ENCODE measurements at regions not wholly inside any gene's neighbourhood (a gene's known extent, or its start where the extent isn't known, plus 50 kb on each side); places are given as distances from the start of the nearest gene placed in this dataset.

DNA sequence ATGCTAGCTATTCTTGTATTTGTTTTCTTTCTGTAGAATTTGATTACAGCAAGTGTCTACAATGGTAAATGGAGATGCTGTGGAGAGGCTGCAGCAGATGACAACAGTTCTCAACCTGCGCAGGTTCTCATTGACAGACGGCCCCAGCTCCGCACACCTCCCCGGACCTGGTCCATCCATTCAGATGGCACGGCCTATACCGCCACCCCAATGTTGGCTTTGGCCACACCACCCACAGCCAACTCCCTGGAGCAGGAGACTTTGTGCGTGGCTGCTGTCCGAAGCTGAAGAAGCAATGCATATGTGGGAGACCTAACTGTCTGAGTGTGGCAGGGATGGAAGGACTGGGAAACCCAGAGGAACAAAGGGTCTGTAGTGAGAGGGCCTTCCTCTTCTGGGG, 116.4 kb upstream of the TCERG1L start:
- H3K4me2 ChIP-seq (ENCODE audit: insufficient read depth, low read length): no peak overlapping the region
- H3K27me3 ChIP-seq (ENCODE audit: control insufficient read depth in 2 of 2, insufficient read depth in 2 of 2, low read length in 2 of 2): no peaks in the 10 kb centered on the region
- no TSS peak for BruUV-seq (replicated peaks)
- FAIRE-seq (no peak), DNase-seq (ENCODE audit: low read depth, low spot score) (no peak)
- H3K4me1 ChIP-seq (ENCODE audit: control insufficient read depth, extremely low read depth, insufficient read depth, low read length): no peaks in the 10 kb centered on the region
- H3K36me3 ChIP-seq (ENCODE audit: control insufficient read depth in 2 of 2, extremely low read depth in 1 of 2, insufficient read depth in 2 of 2, low read length in 2 of 2): no peaks in the 10 kb centered on the region
- H4K20me1 ChIP-seq (replicated peaks; ENCODE audit: control insufficient read depth, extremely low read depth, insufficient read depth, low read length): no peaks in the 10 kb centered on the region
- ChIA-PET POLR2A (no interaction called here), CTCF (no interaction called here)
- intact Hi-C loops (cut with micrococcal nuclease): no loop called here
- H2AFZ ChIP-seq (ENCODE audit: low read depth, low read length): no peak overlapping the region
- dilution Hi-C loops (cut with MboI; ENCODE audit: extremely low pct_ligation_motif_present, low sequenced_read_pairs): no loop called here
- no peak for TF ChIP-seq MAX (IDR thresholded peaks at IDR 0.05; ENCODE audit: insufficient read depth, insufficient read length)
- no peak for TF ChIP-seq GATA2 (IDR thresholded peaks at IDR 0.05; ENCODE audit: insufficient read depth, insufficient read length, low read depth, low read length)
- no peak for TF ChIP-seq MYC (IDR thresholded peaks at IDR 0.05; ENCODE audit: low read depth, low read length)
- H3K9me3 ChIP-seq (replicated peaks; ENCODE audit: control insufficient read depth, insufficient read depth, low read length): peaks cover 13% of the 10 kb centered on the region
- no peaks in the 10 kb centered on the region for H3K79me2 ChIP-seq (ENCODE audit: control insufficient read depth, insufficient read depth, low read length)
- no peak overlapping the region for H3K9ac ChIP-seq (replicated peaks; ENCODE audit: extremely low read depth, insufficient read depth, low read length)
- no peaks in the 10 kb centered on the region for H3K9me1 ChIP-seq (replicated peaks; ENCODE audit: control insufficient read depth, extremely low read depth, insufficient read depth, low read length)
- no peak overlapping the region for H3K4me3 ChIP-seq (replicated peaks in 1 of 3; ENCODE audit: insufficient read depth in 1 of 3, low read depth in 1 of 3, low read length in 3 of 3)
- H3K27ac ChIP-seq (ENCODE audit: insufficient read depth, low read depth, low read length): no peak overlapping the region

DNA sequence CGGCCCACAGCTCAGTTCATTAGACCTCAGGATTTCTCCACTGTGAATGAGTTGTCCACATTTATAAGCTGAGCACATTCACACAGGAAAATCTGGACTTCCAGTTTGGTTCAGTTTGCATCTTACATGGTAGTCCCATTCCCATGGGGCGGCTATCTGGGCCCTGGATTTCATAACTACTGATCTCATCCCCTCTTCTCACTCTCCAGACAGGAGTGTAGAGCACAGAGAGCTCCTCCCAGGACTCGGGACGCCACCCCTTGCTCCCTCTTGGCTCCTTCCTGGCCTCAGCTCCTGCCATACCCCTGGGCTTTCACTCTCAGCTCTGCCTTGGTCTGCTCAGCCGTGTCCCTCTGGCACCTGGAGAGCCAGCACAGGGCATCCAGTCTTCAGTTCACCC, 117.6 kb upstream of the TCERG1L start:
- CTCF ChIA-PET: no interaction called here

More for the DNA sequence above, 117.6 kb upstream of the TCERG1L start:
- FAIRE-seq (no peak), DNase-seq (ENCODE audit: low read depth, low spot score) (no peak)
- TF ChIP-seq, protein P1, sequence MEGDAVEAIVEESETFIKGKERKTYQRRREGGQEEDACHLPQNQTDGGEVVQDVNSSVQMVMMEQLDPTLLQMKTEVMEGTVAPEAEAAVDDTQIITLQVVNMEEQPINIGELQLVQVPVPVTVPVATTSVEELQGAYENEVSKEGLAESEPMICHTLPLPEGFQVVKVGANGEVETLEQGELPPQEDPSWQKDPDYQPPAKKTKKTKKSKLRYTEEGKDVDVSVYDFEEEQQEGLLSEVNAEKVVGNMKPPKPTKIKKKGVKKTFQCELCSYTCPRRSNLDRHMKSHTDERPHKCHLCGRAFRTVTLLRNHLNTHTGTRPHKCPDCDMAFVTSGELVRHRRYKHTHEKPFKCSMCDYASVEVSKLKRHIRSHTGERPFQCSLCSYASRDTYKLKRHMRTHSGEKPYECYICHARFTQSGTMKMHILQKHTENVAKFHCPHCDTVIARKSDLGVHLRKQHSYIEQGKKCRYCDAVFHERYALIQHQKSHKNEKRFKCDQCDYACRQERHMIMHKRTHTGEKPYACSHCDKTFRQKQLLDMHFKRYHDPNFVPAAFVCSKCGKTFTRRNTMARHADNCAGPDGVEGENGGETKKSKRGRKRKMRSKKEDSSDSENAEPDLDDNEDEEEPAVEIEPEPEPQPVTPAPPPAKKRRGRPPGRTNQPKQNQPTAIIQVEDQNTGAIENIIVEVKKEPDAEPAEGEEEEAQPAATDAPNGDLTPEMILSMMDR (IDR thresholded peaks at IDR 0.05; ENCODE audit: extremely low read depth in 1 of 2, insufficient read depth in 1 of 2, low read depth in 1 of 2, low read length in 2 of 2): no peak
- TF ChIP-seq FOS (IDR thresholded peaks at IDR 0.05; ENCODE audit: borderline replicate concordance, insufficient read depth, low read length) (no peak), MYC (IDR thresholded peaks at IDR 0.05; ENCODE audit: low read depth, low read length) (no peak), EZH2 (IDR thresholded peaks at IDR 0.05; ENCODE audit: borderline replicate concordance, low read depth, low read length, severe bottlenecking) (no peak), POLR2A (IDR thresholded peaks at IDR 0.05; ENCODE audit: low read depth, low read length) (no peak), GATA2 (IDR thresholded peaks at IDR 0.05; ENCODE audit: insufficient read depth, insufficient read length, low read depth, low read length) (no peak), JUN (IDR thresholded peaks at IDR 0.05; ENCODE audit: borderline replicate concordance, insufficient read depth, insufficient read length, low read depth) (no peak), MAX (IDR thresholded peaks at IDR 0.05; ENCODE audit: insufficient read depth, insufficient read length) (no peak), POLR2AphosphoS5 (IDR thresholded peaks at IDR 0.05; ENCODE audit: insufficient read depth, low read depth, low read length) (no peak)
- dilution Hi-C loops (cut with MboI; ENCODE audit: extremely low pct_ligation_motif_present, low sequenced_read_pairs) (no loop called here), intact Hi-C loops (cut with micrococcal nuclease) (no loop called here)
- no peaks in the 10 kb centered on the region for H4K20me1 ChIP-seq (replicated peaks; ENCODE audit: control insufficient read depth, extremely low read depth, insufficient read depth, low read length)
- H3K9me3 ChIP-seq (replicated peaks; ENCODE audit: control insufficient read depth, insufficient read depth, low read length): peaks cover 11% of the 10 kb centered on the region
- H3K4me2 ChIP-seq (ENCODE audit: insufficient read depth, low read length): no peak overlapping the region
- H3K27ac ChIP-seq (ENCODE audit: insufficient read depth, low read depth, low read length): no peak overlapping the region
- H3K9me1 ChIP-seq (replicated peaks; ENCODE audit: control insufficient read depth, extremely low read depth, insufficient read depth, low read length): no peaks in the 10 kb centered on the region
- H3K27me3 ChIP-seq (ENCODE audit: control insufficient read depth in 2 of 2, insufficient read depth in 2 of 2, low read length in 2 of 2): no peaks in the 10 kb centered on the region
- POLR2A ChIA-PET: no interaction called here
- H3K79me2 ChIP-seq (ENCODE audit: control insufficient read depth, insufficient read depth, low read length): no peaks in the 10 kb centered on the region
- no peaks in the 10 kb centered on the region for H3K4me1 ChIP-seq (ENCODE audit: control insufficient read depth, extremely low read depth, insufficient read depth, low read length)
- H3K9ac ChIP-seq (replicated peaks; ENCODE audit: extremely low read depth, insufficient read depth, low read length): no peak overlapping the region
- no peaks in the 10 kb centered on the region for H3K36me3 ChIP-seq (ENCODE audit: control insufficient read depth in 2 of 2, extremely low read depth in 1 of 2, insufficient read depth in 2 of 2, low read length in 2 of 2)
- BruUV-seq (replicated peaks): no TSS peak
- H3K4me3 ChIP-seq (replicated peaks in 1 of 3; ENCODE audit: insufficient read depth in 1 of 3, low read depth in 1 of 3, low read length in 3 of 3): no peak overlapping the region
- no peak overlapping the region for H2AFZ ChIP-seq (ENCODE audit: low read depth, low read length)
